Thoracic aorta (tissue), 2 donors: ENCODE measurements at regions not wholly inside any gene's neighbourhood (a gene's known extent, or its start where the extent isn't known, plus 50 kb on each side); places are given as distances from the start of the nearest gene placed in this dataset.

Experiments
- ATAC-seq: fragments of 150-250 bp; one replicate; pipeline ENCODE4 v1.8.0; 2017; ENCODE audit warnings: low read depth; ENCODE audit not compliant: insufficient number of reproducible peaks, low FRiP score
- DNase-seq: peaks from one replicate; pipeline ENCODE4 v3.0.0-alpha.2; 2020; ENCODE audit warnings: low spot score
- H3K27ac ChIP-seq, 2 donors: fragments of 200-600 bp; sonication (generic); 1 replicate in 1 of 2; 2 replicates in 1 of 2; pipeline ENCODE4 v1.5.1; 2016; ENCODE audit warnings: mild to moderate bottlenecking in 2 of 2, moderate library complexity in 2 of 2
- H3K27me3 ChIP-seq: fragments of 200-600 bp; sonication (generic); replicated peaks from 2 replicates; pipeline ENCODE4 v1.6.0; 2016; ENCODE audit warnings: mild to moderate bottlenecking; ENCODE audit not compliant: insufficient read depth
- H3K36me3 ChIP-seq: fragments of 200-600 bp; sonication (generic); one replicate; pipeline ENCODE4 v1.5.1; 2016
- H3K4me1 ChIP-seq, 2 donors: fragments of 200-600 bp; sonication (generic); 1 replicate in 1 of 2; 2 replicates in 1 of 2; pipeline versions ENCODE4 v1.5.1 to v1.6.0; 2016; ENCODE audit warnings: low read depth in 2 of 2, mild to moderate bottlenecking in 1 of 2; ENCODE audit not compliant: control insufficient read depth in 1 of 2
- H3K4me3 ChIP-seq: fragments of 200-600 bp; sonication (generic); 2 replicates; pipeline ENCODE4 v1.5.1; 2016; ENCODE audit warnings: mild to moderate bottlenecking
- H3K9me3 ChIP-seq: fragments of 200-600 bp; sonication (generic); 2 replicates; pipeline ENCODE4 v1.5.1; 2016
- CTCF ChIP-seq: fragments of 200-600 bp; sonication (generic); IDR thresholded peaks from one replicate; pipeline ENCODE4 v1.5.1; 2019; ENCODE audit warnings: antibody characterized with exemption

GRCh38 chr16:49052846-49053245 is 228.8 kb downstream of the CBLN1 start:
- no peak for DNase-seq
- ATAC-seq = no peak
- H3K4me3 ChIP-seq = no peak overlapping the region
- H3K27me3 ChIP-seq = no peaks in the 10 kb centered on the region
- no peak for TF ChIP-seq CTCF
- no peak overlapping the region for H3K27ac ChIP-seq
- no peaks in the 10 kb centered on the region for H3K4me1 ChIP-seq
- H3K9me3 ChIP-seq = no peaks in the 10 kb centered on the region
- H3K36me3 ChIP-seq = no peaks in the 10 kb centered on the region

GRCh38 chr16:49051576-49051975 is 230.1 kb downstream of the CBLN1 start:
- no peak for DNase-seq
- H3K27me3 ChIP-seq = no peaks in the 10 kb centered on the region
- H3K27ac ChIP-seq = no peak overlapping the region
- ATAC-seq = no peak
- H3K9me3 ChIP-seq = no peaks in the 10 kb centered on the region
- no peak for TF ChIP-seq CTCF
- H3K4me1 ChIP-seq = no peaks in the 10 kb centered on the region
- no peaks in the 10 kb centered on the region for H3K36me3 ChIP-seq
- H3K4me3 ChIP-seq = no peak overlapping the region

GRCh38 chr16:49050607-49051006 is 231.0 kb downstream of the CBLN1 start:
- no peak overlapping the region for H3K4me3 ChIP-seq
- DNase-seq = no peak
- TF ChIP-seq CTCF = no peak
- no peaks in the 10 kb centered on the region for H3K36me3 ChIP-seq
- H3K4me1 ChIP-seq = no peaks in the 10 kb centered on the region
- no peak overlapping the region for H3K27ac ChIP-seq
- no peak for ATAC-seq
- H3K27me3 ChIP-seq = no peaks in the 10 kb centered on the region
- H3K9me3 ChIP-seq = no peaks in the 10 kb centered on the region

GRCh38 chr16:49049644-49050043 is 232.0 kb downstream of the CBLN1 start:
- Histone ChIP-seq H3K9me3 (no peaks in the 10 kb centered on the region), H3K4me1 (no peaks in the 10 kb centered on the region), H3K4me3 (no peak overlapping the region), H3K27ac (no peak overlapping the region), H3K27me3 (no peaks in the 10 kb centered on the region), H3K36me3 (no peaks in the 10 kb centered on the region)
- no peak for ATAC-seq
- DNase-seq = no peak
- TF ChIP-seq CTCF = no peak

GRCh38 chr16:49049191-49049590 is 232.4 kb downstream of the CBLN1 start:
- Histone ChIP-seq H3K4me3 (no peak overlapping the region), H3K36me3 (no peaks in the 10 kb centered on the region), H3K4me1 (no peaks in the 10 kb centered on the region), H3K27me3 (no peaks in the 10 kb centered on the region), H3K27ac (no peak overlapping the region), H3K9me3 (no peaks in the 10 kb centered on the region)
- ATAC-seq = no peak
- DNase-seq = no peak
- no peak for TF ChIP-seq CTCF
